CD1c-positive myeloid dendritic cell (primary cell): ENCODE measurements at regions not wholly inside any gene's neighbourhood (a gene's known extent, or its start where the extent isn't known, plus 50 kb on each side); places are given as distances from the start of the nearest gene placed in this dataset.

Source experiments
- DNase-seq: peaks from one replicate; pipeline ENCODE4 v3.0.0-alpha.2; 2016; ENCODE audit errors: extremely low spot score

DNA sequence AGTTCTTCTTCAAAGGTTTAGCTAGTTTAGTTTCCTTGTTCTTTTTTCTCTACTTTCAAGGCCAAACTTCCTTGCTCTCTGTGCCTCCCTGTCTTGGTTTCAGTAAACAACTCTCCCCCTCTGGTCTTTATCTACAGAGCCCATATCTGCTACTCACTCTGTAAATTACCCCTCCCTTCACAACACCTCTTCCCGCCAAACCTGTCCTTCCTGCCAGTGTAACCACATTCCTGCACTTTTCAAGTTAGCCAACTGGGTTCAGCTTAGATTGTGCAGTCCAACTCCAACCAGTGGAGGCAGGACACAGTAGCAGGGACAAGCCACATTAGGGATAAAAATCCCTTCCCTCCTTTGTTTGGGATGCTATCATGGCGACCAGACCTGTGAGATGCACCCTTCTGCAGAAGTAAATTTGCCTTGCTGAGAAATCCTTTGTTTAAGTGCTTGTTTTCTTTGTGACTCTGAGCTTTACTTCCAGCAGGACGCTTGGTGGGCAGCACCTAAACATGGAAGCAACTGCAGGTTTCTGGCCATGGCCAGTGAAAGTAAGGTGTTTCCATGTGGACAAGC is 706.0 kb downstream of the KCNJ3 start:
- no peak for DNase-seq

DNA sequence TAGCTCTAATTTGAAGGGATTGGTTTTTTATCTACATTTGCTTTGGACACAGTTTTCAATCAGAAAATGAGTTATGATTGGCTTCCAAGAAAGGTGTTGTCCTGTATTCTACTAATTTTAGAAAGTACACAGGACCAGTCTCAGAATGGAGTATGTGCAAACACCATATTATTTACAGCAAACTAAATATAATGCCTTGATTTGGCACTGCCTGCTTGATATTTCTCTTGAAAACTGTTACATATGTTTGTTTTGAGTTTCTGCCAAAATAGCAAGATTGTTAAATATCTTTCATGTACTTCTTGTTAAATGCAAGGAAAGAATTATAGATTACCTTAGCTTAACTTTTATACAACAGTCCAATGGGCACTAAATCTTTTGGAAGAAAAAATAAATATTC is 694.9 kb downstream of the KCNJ3 start:
- no peak for DNase-seq

DNA sequence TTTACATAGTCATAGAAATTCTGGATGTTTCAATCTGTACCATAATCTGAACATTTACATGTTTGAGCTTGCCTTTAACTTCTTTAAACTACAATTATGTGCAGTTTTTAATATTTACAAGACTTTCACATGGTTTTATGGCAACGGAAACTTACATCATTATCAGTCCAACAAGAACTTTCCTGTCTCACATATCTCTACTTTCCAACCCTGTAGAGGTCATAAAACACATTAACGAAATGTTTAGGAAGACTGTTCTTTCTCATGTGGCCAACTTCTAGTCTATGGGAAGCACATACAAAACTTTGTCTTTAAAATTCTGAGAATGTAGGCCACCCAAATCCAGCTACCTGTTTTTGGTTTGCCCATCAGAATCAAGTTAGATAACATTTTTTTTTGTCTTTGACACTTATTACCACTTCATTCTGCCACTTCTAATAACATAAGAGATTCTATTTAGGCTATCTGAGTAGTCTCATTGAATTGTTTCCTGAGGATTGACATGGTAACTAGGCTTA is 693.2 kb downstream of the KCNJ3 start:
- DNase-seq = no peak

DNA sequence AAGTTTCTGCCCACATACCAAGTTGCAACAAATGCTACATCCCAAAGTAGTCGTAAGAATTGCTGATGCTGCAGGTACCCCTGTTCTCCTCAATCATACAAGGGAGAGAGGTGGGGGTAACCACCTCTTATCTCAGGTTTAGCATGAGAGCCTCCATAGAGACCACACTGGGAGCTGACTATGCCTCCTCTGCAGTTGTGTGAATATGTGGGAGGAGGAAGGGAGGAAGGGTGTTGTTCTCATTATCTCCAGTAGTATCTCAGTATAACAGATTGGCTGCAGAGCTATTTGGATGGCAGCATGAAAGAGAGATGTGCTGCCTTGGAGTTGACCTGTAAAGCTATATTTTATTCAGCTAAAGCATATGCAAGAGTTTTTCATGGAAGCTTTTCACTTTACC is 690.7 kb downstream of the KCNJ3 start:
- DNase-seq = no peak

DNA sequence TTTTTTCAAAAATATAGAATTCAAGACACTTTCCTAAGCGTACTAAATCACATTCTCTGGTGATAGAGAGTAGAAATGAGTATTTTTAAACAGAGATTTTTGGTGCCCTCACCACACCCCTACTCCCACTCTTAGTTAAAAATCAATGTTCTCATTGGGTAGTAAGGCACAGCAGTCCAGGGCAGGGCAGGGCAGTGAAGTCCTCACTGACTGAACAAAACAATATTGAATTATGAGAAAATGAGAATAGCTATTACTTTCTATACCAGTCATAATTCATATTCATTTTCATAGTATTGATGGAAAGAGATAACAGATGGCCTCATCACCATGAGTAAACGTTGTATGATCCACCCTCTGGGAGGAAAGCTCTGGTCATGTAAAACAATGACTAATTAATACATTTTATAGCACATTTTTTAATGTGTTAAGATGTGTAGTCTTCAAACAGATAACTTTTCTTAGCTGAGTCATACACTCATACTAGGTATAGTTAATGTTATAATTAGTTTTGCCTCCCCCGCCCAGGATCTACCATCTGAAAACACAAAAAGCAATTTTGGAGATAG is 686.1 kb downstream of the KCNJ3 start:
- DNase-seq = no peak

DNA sequence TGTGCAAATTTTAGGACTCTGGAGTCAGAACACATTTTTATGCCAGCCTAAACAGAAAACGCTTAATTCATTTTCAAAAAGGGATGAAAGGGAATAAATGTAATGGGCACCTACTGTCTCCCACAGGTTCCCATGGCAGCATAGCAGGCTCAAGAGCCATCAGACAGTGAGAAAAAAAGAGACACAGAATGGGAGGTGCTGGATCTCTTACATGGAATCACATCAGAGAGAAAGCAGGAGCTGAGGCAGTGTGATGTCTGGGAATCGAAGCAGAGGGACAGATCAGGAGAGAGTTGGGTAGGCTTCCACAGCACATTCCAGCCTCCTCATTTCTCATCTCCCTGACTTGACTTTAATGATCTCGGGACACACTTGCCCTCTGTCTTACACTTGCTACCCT is 684.3 kb downstream of the KCNJ3 start:
- no peak for DNase-seq

DNA sequence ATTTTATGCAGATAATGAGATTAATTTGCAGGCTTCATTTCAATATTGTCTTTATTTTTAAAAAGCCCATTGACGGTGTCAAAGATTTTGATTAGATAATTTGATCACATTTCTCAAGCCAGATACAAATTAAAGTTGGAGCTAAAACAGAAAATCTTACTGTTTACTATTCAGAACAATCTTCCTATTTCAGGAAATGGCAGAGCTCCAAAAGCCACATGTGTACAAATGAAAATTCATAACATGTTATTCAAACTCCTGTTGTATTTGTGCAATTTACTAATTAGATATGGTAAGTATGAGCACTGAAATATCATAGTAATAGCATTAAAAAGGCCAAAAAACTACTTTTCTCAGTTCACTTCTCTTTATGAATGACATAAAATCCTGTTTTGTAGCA is 682.9 kb downstream of the KCNJ3 start:
- no peak for DNase-seq

DNA sequence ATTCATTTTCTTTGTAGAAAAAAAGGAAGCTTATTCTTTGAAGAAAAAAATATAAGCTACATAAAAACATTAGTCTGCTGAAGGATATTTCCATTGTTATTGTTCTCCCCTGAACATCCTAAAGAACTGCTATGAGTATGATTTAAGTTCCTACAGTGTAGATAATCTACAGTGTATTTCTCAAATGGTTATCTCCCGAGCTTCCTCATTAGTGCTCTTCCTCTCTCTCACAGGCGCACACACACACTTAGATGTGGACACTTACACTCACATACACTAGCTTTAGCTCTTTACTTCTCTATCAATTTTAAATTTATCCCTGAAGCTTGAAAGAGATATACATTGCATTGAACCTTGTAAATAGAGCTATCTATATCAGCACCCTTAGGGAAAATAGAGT is 681.0 kb downstream of the KCNJ3 start:
- no peak for DNase-seq

DNA sequence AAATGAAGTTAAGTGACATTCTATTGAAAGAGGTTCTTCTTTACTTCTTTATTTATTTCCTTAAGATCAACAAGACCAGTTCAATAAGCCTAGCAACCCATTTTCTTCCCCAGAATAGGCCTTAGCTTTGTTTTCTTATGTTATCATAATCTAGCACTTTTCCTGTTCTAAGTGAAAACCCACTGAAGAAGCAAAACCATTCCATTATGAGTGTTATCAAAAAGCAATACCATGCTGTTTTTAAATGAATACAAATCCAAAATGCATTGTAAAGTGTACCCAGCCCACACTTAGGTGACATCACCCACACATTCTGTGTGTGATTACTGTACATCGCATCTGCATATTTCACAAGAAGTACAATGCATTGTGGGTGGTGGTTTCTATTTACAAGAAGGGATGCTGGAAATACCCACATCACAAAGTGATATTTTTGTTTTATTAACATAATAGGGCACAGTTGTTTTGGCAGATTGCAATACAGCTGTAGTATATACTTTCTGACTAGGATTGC is 679.5 kb downstream of the KCNJ3 start:
- peak; percentile 20 for DNase-seq

DNA sequence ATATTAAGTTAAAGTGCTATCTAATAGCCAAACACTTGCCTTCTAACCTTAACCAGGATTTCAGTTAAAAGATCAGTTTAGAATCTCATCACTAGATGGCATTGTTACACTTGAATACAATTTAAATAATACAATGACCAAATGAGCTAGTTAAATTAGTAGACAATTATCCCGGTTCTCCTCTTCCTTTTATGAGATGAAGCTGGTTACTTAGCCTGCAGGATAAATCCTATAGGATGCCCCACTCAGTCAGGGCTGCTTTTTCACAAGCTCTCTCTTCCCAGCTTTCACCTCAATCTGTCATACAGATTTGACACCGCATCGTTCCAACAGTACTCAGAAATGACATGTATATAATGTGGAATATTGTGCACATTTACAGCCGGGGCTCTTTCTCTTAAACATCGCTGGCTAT is 678.8 kb downstream of the KCNJ3 start:
- DNase-seq = peak; percentile 59

DNA sequence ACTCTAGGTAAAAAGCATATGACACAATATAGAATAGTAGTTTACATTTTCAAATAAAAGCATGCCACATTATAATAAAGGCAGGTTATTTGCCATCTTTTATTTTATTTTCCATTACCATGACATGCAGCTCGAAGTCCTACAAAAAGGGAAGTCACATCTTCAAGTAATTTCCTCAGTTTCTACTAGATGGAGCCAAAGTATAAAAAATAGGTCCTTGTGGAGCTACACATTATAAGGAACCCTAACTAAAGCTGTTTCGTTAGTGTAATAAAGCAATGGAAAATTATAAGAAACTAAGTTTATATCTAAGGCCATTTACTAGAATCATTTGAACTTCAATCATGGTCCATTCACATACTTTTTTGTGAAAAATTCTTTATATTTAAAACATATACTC is 674.5 kb downstream of the KCNJ3 start:
- peak; percentile 58 for DNase-seq

DNA sequence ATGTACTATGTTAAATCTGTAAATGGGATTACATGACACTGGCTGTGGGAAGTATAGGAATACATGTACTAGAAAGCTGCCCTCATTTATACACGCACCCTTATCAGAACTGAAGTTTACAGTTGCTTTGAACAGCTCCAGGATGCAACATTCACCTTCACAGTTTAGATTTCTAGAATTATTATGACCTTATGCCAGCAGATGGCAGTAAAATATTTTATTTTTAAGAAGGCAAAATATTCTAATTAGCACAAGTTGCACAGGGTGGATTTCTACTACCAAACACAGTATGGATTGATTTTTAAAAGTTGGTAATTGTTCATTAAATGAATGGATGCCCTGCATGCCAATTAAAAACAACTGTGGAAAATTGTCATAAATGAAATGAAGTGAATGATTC is 670.4 kb downstream of the KCNJ3 start:
- DNase-seq = no peak

DNA sequence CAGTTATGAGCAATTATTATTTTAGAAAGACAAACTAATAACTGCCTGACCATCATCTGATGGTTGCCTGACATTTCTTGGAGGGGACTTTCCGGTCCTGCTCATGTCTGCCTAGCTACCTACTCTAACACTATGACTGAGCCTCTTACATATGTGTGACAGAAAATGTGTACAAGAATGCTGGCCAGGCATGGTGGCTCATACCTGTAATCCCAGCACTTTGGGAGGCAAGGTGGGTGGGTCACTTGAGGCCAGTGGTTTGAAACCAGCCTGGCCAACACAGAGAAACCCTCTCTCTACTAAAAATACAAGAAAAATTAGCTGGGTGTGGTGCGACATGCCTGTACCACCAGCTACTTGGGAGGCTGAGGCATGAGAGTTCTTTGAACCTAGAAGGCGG is 666.3 kb downstream of the KCNJ3 start:
- DNase-seq = no peak

DNA sequence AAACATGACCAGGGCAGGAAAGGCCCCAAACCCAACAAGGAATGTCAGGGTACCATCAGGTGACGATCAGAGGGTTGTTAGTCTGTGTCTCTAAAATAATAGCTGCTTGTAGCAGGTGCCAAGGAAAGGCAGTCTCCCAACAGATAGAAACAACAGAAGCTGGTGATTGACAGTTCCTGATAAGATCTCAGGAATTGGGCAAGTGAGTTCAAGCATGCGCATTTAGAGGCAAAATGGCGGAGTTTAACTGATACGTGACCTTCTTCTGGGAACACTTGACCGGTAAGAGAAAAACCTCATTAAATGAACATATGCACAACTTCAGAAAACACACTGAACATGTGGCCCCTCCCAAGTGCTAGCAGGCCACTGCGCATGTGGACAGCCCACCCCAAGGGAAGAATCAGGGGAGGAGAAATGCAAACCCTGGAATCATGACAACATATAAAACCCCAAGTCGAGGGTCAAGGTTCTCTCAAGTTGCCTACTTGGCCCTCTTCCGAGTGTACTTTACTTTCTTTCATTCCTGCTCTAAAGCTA is 664.9 kb downstream of the KCNJ3 start:
- DNase-seq = no peak

DNA sequence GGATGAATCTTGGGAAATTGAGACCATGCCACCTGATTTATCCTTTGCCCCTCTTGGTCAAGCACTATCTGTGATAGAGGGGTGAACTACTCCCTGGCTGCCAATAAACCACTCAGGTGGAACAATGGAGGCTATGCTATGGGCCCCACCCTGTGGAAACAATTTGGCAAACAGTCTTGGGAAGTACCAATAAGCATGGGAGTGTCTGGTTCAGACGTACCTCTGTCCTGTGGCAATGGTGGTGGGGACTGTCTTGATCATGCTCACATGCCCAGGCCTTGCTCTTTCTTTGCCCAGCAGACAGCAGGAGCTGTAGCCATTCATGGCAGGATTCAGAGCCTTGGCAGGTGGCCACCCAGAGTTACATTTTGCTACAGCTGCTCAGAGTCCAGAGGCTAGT is 658.7 kb downstream of the KCNJ3 start:
- no peak for DNase-seq

DNA sequence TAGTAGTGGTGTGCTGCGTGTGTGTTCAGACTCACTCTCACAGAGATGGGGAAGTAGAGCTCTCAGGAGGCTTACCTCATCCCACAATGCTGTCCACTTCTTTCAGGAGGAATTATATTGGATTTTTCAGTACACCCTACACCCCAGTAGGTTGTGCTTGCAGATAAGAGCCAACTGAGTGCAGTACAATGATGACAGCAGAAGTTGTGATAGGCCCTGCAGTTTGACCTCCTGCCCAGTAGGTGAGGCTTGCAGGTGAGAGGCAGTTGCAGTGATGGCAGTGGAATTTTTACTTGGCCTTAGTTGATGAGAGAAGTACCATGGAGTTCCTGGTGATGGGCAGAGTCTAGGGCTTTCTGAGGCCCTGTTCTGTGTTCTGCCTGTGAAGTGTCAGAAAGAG is 657.8 kb downstream of the KCNJ3 start:
- no peak for DNase-seq

DNA sequence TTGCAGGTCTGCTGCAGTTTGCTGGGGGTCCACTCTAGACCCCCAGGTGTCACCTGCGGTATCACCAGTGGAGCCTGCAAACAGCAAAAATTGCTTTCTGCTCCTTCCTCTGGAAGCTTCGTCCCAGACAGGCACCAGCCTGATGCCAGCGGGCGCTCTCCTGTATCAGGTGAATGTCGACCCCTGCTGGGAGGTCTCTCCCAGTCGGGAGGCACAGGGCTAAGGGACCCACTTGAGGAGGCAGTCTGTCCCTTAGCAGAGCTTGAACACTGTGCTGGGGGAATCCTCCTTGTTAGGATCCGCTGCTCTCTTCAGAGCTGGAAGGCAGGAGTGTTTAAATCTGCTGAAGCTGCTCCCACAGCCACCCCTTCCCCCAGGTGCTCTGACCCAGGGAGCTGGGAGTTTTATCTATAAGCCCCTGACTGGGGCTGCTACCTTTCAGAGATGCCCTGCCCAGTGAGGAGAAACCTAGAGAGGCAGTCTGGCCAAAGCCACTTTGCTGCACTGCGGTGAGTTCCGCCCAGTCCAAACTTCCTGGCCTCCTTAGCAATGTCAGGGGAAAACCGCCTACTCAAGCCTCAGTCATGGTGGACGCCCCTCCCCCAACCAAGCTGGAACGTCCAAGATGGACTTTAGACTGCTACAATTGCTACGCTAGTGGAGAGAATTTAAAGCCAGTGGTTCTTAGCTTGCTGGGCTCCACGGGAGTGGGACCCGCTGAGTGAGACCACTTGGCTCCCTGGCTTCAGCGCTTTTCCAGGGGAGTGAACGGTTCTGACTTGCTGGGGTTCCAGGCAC is 652.5 kb downstream of the KCNJ3 start:
- DNase-seq = no peak

DNA sequence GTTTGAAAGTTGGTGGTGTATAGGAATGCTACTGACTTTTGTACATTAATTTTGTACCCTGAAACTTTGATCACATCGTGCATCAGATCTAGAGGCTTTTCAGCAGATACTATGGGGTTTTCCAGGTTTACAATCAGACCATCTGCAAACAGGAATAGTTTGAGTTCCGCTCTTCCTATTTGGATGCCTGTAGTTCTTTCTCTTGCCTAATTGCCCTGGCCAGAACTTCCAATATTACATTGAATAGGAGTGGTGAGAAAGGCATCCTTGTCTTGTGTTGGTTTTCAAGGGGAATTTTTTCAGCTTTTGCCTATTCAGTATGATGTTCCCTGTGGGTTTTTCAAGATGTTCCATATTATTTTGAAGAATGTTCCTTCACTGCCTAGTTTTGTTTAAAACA is 633.5 kb downstream of the KCNJ3 start:
- no peak for DNase-seq

DNA sequence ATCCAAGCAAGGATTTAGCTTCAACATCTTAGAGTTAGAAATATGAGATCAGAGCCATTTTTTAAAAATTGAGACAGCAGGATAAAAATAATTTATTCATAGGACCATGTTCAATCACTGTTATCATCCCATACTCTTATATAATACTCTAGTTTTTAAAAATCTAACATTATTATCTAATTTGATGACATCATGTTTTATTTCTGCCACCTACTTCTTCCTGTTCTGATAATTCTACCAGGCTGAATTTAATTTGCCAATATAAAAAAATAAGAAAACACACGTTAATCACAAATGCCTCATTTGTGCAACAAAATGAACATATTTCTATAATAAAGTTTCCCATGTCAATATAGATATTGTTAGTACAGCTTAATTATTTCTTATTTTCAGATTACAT is 621.7 kb downstream of the KCNJ3 start:
- DNase-seq = no peak

DNA sequence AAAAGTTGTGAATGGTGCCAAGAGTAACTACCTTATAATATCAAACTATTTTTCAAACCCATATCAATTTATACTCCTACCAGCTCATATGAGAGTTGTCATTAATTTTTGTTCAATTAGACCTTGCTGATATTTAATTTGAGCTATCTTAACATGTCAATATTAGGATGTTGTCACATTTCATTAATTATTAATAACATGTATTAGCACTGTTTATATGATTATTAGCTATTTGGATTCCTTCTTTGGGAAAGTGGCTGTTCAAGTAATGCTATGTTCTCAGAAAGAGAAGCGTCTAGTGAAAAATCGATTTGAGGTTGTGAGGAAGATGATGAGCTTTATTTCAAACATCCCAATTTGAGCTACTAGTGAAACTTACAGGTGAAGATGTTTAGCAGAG is 620.2 kb downstream of the KCNJ3 start:
- DNase-seq = no peak

DNA sequence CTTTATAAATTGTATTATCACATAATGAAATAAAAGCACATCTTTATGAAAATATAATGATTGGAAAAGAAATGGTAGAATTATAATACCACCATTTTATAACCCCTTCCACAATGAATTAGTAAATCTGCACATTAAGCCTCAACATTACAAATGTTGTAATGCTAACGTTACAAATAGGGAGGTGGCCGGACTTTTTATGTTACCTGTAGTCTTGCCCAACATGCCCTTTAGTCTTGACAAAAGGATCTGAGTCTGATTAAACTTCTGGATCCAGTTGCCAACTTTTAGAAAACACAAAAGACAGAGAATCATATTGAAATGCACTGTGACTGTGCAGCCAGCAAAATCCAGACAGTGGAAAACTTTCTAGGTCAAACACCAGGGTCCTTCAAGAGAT is 617.3 kb downstream of the KCNJ3 start:
- DNase-seq = no peak

DNA sequence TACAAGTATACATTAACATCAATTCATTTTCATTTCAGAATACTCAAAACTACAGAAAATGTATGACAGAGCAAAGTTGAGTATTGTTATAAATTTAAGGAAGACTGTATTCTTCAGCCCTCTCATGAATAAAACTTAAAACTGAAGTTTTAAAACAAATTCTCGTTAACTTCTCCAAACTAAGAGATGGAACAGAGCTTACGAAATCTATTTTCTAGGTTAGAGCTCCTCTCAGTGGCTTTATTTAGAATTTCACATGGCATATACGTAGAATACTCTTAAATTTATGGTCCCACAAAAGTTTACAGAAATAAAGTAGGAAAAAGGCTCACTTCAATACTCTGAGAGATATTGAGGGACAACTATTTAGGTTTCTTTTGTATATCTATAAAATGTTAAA is 612.1 kb downstream of the KCNJ3 start:
- DNase-seq = peak; percentile 42

DNA sequence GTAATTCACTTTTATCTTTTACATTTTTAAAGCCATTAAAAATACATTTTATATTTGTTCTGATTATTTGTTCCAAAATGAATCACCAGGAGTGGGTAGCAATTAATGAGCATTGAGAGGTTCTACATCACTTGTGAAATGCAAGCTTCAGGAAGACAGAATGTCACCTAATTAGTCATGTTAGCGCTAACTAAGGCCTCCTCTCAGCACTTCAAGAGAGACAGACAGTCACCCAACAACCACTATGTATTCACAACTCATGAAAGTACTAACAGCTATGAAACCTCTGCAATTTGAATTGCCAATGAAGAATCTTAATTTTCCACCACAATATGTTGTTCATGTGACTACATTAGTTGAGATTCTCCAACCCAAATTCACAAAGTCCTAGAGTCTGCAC is 611.0 kb downstream of the KCNJ3 start:
- DNase-seq = no peak
